NB4 (cell line): ENCODE measurements at regions not wholly inside any gene's neighbourhood (a gene's known extent, or its start where the extent isn't known, plus 50 kb on each side); places are given as distances from the start of the nearest gene placed in this dataset.

Source experiments
- DNase-seq: peaks from one replicate; pipeline ENCODE4 v3.0.0; 2010; ENCODE audit warnings: low read depth
- H3K4me3 ChIP-seq: one replicate; pipeline ENCODE4 v1.5.1; 2011; ENCODE audit warnings: mild to moderate bottlenecking, low read depth, low read length, moderate library complexity
- CTCF ChIP-seq: IDR thresholded peaks from one replicate; pipeline ENCODE4 v1.5.1; 2012; ENCODE audit warnings: low read depth, low read length
- MAX ChIP-seq: IDR thresholded peaks from 2 replicates; pipeline ENCODE4 v1.6.1; 2011; ENCODE audit warnings: low read depth, low read length
- MYC ChIP-seq: IDR thresholded peaks from 2 replicates; pipeline ENCODE4 v1.6.1; 2011; ENCODE audit warnings: low read depth, low read length
- POLR2A ChIP-seq: IDR thresholded peaks from 2 replicates; pipeline ENCODE4 v1.6.1; 2011; ENCODE audit warnings: mild to moderate bottlenecking; ENCODE audit not compliant: insufficient read length; ENCODE audit errors: extremely low read depth

DNA sequence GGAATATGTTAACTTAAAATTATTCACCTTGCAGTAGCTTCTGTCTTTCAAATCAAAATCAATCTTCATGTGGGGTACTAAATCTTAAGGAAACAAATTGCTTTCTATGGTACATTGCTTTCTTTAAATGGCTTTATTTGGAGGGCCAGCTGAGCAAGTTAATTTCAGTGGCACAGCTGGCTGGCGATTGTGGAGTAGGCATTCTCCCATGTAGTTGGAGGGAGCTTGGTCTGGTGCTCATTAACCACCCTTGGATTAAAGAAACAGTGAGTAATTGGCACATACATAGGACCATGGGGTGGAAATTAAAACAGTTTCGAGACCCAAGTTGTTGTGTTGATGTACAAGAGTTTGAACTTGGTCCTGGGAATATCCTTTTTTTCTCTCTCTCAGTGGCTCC lies 201.3 kb upstream of the CHD6 start:
- TF ChIP-seq CTCF = no peak
- TF ChIP-seq POLR2A = no peak
- TF ChIP-seq MAX = no peak
- TF ChIP-seq MYC = no peak
- H3K4me3 ChIP-seq = no peak overlapping the region
- no peak for DNase-seq

- H3K4me3 ChIP-seq = no peak overlapping the region
- no peak for DNase-seq
- TF ChIP-seq MAX (no peak), MYC (no peak)
Measured at GRCh38 chr20:41818991-41819390, 200.8 kb upstream of the CHD6 start.

GRCh38 chr20:41818369-41818768 lies 200.2 kb upstream of the CHD6 start:
- no peak for DNase-seq
- H3K4me3 ChIP-seq = no peak overlapping the region
- TF ChIP-seq MYC (no peak), CTCF (no peak), MAX (no peak), POLR2A (no peak)

GRCh38 chr20:41811456-41811855 lies 193.3 kb upstream of the CHD6 start:
- H3K4me3 ChIP-seq = no peak overlapping the region
- no peak for DNase-seq
- TF ChIP-seq POLR2A (no peak), MYC (no peak), MAX (no peak), CTCF (no peak)

- no peak overlapping the region for H3K4me3 ChIP-seq
- no peak for DNase-seq
- TF ChIP-seq CTCF (no peak), MAX (no peak), POLR2A (no peak), MYC (no peak)
Measured at GRCh38 chr20:41800040-41800439, 181.9 kb upstream of the CHD6 start.

GRCh38 chr20:41798930-41799502 lies 180.8 kb upstream of the CHD6 start:
- no peak overlapping the region for H3K4me3 ChIP-seq
- no peak for DNase-seq
- no peak for TF ChIP-seq CTCF
- TF ChIP-seq POLR2A = no peak
- no peak for TF ChIP-seq MAX
- TF ChIP-seq MYC = no peak
